BE2C (cell line): ENCODE measurements at regions not wholly inside any gene's neighbourhood (a gene's known extent, or its start where the extent isn't known, plus 50 kb on each side); places are given as distances from the start of the nearest gene placed in this dataset.

Source experiments
- DNase-seq: peaks from one replicate; pipeline ENCODE4 v3.0.0-alpha.2; 2020
- H3K27me3 ChIP-seq: fragments of 250-450 bp; sonication (Bioruptor Pico); 2 replicates; pipeline ENCODE4 v1.5.1; 2020; ENCODE audit warnings: mild to moderate bottlenecking
- H3K36me3 ChIP-seq: fragments of 250-450 bp; sonication (Bioruptor Pico); 2 replicates; pipeline ENCODE4 v1.5.1; 2020; ENCODE audit warnings: mild to moderate bottlenecking
- H3K4me1 ChIP-seq: fragments of 250-450 bp; sonication (Bioruptor Pico); 2 replicates; pipeline ENCODE4 v1.5.1; 2020
- H3K4me3 ChIP-seq: 2 replicates; pipeline ENCODE4 v1.5.1; 2011; ENCODE audit warnings: low read depth, low read length
- H3K9me3 ChIP-seq: fragments of 250-450 bp; sonication (Bioruptor Pico); 2 replicates; pipeline ENCODE4 v1.5.1; 2020
- CTCF ChIP-seq: IDR thresholded peaks from 2 replicates; pipeline ENCODE4 v1.5.1; 2012; ENCODE audit warnings: mild to moderate bottlenecking, low read depth, low read length

DNA sequence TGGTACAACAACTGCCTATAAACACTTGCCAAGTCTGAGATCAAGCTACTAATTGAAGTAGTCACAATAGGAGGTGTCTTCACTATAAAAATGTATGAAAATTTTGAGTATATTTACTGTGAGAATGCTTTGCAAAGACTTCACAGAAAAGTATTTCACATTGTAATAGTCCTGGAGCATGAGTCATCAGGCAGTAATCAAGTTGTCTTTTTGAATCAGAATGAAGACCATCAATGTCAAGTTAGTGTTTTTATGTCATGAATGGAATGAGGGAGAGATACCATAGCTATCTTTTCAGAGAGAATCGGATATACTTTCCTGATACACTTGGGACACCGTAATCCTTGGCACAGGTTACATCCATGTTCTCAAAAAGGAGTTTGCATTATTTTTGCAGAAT lies 466.9 kb upstream of the ARRDC3 start:
- H3K36me3 ChIP-seq = no peaks in the 10 kb centered on the region
- peaks cover 37% of the 10 kb centered on the region for H3K27me3 ChIP-seq
- no peak for TF ChIP-seq CTCF
- DNase-seq = no peak
- H3K4me1 ChIP-seq = no peaks in the 10 kb centered on the region
- no peak overlapping the region for H3K4me3 ChIP-seq
- H3K9me3 ChIP-seq = no peaks in the 10 kb centered on the region

DNA sequence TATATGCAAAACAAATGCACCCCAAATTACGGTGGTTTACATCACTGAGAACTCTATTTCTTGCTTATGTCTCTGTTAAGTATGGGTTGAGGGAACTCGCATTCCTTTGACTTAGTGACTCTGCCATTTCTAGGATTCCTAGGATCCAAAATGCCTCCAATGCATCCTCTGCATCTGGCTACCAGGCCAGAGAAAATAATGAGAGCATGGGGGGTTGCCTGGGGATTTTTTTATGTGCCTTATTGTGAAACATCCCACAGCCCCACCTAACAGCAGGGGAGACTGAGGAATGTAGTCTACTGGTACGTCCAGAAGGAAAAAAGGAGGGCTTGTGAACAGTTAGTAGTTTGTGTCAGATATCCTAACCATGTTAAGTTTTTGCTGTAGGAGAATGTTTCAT lies 466.0 kb upstream of the ARRDC3 start:
- Histone ChIP-seq H3K4me1 (no peaks in the 10 kb centered on the region), H3K4me3 (no peak overlapping the region), H3K27me3 (peaks cover 32% of the 10 kb centered on the region), H3K9me3 (no peaks in the 10 kb centered on the region), H3K36me3 (no peaks in the 10 kb centered on the region)
- no peak for TF ChIP-seq CTCF
- no peak for DNase-seq

DNA sequence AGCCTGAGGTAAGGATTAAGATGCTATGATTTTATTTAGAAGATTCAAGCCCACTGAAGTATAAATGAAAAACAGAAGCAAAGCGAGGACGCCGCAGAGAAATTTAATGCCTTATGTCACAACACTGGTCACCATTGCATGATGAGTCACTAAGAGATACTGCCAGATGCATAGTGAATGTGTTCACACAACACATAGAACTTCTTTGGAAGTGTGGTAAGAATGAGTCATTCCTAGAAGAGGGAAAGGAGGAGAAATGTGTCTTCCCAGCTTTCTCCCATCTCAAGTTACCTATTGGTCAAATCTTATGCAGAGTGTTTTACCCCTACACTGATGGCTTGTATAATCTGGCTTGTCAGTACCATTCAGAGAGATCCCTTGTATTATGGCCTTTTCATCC lies 465.3 kb upstream of the ARRDC3 start:
- no peak for TF ChIP-seq CTCF
- no peaks in the 10 kb centered on the region for H3K36me3 ChIP-seq
- H3K27me3 ChIP-seq = peaks cover 32% of the 10 kb centered on the region
- DNase-seq = no peak
- H3K4me1 ChIP-seq = no peaks in the 10 kb centered on the region
- H3K9me3 ChIP-seq = no peaks in the 10 kb centered on the region
- no peak overlapping the region for H3K4me3 ChIP-seq

GRCh38 chr5:91841423-91841822 lies 458.3 kb upstream of the ARRDC3 start:
- TF ChIP-seq CTCF = no peak
- H3K4me1 ChIP-seq = no peaks in the 10 kb centered on the region
- H3K4me3 ChIP-seq = no peak overlapping the region
- H3K27me3 ChIP-seq = peaks cover 50% of the 10 kb centered on the region
- no peak for DNase-seq
- H3K36me3 ChIP-seq = no peaks in the 10 kb centered on the region
- H3K9me3 ChIP-seq = no peaks in the 10 kb centered on the region

DNA sequence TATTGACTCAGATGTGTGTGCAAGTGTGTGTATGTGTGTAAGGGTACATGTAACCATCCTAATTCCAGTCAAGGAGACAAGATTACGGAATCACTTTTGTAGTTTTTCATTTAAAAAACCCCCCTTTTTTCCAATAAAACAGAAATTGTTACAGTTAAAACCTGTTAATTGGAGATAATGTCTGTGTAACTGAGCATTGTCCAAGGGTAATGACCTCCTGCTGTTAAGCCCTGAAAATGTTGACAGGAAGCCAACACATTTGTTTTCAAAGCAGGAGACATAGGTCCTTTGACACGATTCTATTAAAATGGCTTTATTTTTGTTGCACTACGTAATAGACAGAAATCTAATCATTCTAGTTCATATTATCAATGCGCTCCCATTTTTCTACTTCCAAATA lies 457.3 kb upstream of the ARRDC3 start:
- no peaks in the 10 kb centered on the region for H3K36me3 ChIP-seq
- no peaks in the 10 kb centered on the region for H3K9me3 ChIP-seq
- no peak overlapping the region for H3K4me3 ChIP-seq
- H3K27me3 ChIP-seq = peaks cover 50% of the 10 kb centered on the region
- no peaks in the 10 kb centered on the region for H3K4me1 ChIP-seq
- no peak for DNase-seq
- no peak for TF ChIP-seq CTCF

DNA sequence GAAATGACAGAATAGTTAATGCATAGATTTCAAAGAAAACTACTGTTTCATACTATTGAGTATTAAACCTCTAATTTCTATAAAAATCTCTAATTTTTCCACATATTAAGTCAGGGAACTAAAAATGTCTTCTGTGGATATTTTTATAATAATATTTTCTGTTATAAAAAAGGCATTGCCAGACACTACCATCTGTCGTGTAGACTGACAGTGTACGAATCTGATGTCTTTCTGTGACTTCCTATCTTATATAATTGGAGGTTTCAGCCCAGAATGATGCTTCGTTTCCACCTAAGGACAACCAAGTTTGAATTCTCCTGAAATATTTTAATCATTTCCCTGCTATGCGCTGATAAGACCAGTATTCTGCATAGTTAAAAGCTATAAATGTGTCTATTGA lies 456.6 kb upstream of the ARRDC3 start:
- Histone ChIP-seq H3K9me3 (no peaks in the 10 kb centered on the region), H3K36me3 (no peaks in the 10 kb centered on the region), H3K4me3 (no peak overlapping the region), H3K27me3 (peaks cover 50% of the 10 kb centered on the region), H3K4me1 (no peaks in the 10 kb centered on the region)
- no peak for DNase-seq
- no peak for TF ChIP-seq CTCF
